ENCODE measurements at regions not wholly inside any gene's neighbourhood (a gene's known extent, or its start where the extent isn't known, plus 50 kb on each side); places are given as distances from the start of the nearest gene placed in this dataset.

GRCh38 chr3:8366219-8366810 lies 135.3 kb upstream of the LMCD1 start:
- no peak for DNase-seq

GRCh38 chr3:8368598-8368997 lies 133.0 kb upstream of the LMCD1 start:
- DNase-seq = no peak

- DNase-seq = no peak
These were observed 132.0 kb upstream of the LMCD1 start for GRCh38 chr3:8369638-8370037.

GRCh38 chr3:8371085-8371551 lies 130.5 kb upstream of the LMCD1 start:
- DNase-seq = no peak

GRCh38 chr3:8371960-8372463 lies 129.6 kb upstream of the LMCD1 start:
- no peak for DNase-seq

GRCh38 chr3:8380904-8381704 lies 120.5 kb upstream of the LMCD1 start:
- DNase-seq = no peak

GRCh38 chr3:8385848-8386620 lies 115.6 kb upstream of the LMCD1 start:
- no peak for DNase-seq

GRCh38 chr3:8387571-8387970 lies 114.1 kb upstream of the LMCD1 start:
- DNase-seq = no peak

- no peak for DNase-seq
These were observed 101.9 kb upstream of the LMCD1 start for GRCh38 chr3:8399686-8400085.

- DNase-seq = no peak
These were observed 100.7 kb upstream of the LMCD1 start for GRCh38 chr3:8400911-8401310.

GRCh38 chr3:8403996-8404395 lies 97.6 kb upstream of the LMCD1 start:
- no peak for DNase-seq

- DNase-seq = no peak
These were observed 96.5 kb upstream of the LMCD1 start for GRCh38 chr3:8405144-8405543.

GRCh38 chr3:8406479-8406878 lies 95.1 kb upstream of the LMCD1 start:
- no peak for DNase-seq

GRCh38 chr3:8413337-8413926 lies 88.2 kb upstream of the LMCD1 start:
- DNase-seq = no peak

- DNase-seq = no peak
These were observed 84.7 kb upstream of the LMCD1 start for GRCh38 chr3:8416965-8417364.

- DNase-seq = no peak
These were observed 81.0 kb upstream of the LMCD1 start for GRCh38 chr3:8420612-8421011.

- DNase-seq = peak; percentile 27
These were observed 80.4 kb upstream of the LMCD1 start for GRCh38 chr3:8421267-8421666.

GRCh38 chr3:8421711-8422110 lies 79.9 kb upstream of the LMCD1 start:
- DNase-seq = no peak

- no peak for DNase-seq
These were observed 78.3 kb upstream of the LMCD1 start for GRCh38 chr3:8423307-8423706.

- DNase-seq = no peak
These were observed 77.3 kb upstream of the LMCD1 start for GRCh38 chr3:8424281-8424680.

- no peak for DNase-seq
These were observed 64.8 kb upstream of the LMCD1 start for GRCh38 chr3:8436661-8437287.

- DNase-seq = no peak
These were observed 63.0 kb upstream of the LMCD1 start for GRCh38 chr3:8438507-8439079.
